ENCODE measurements at regions not wholly inside any gene's neighbourhood (a gene's known extent, or its start where the extent isn't known, plus 50 kb on each side); places are given as distances from the start of the nearest gene placed in this dataset.

GRCh38 chr2:187851955-187852561 is 297.8 kb upstream of the TFPI start:
- H3K36me3 ChIP-seq (ENCODE audit: low read depth, low read length), result no peaks in the 10 kb centered on the region
- TF ChIP-seq CTCF (conservative IDR thresholded peaks at IDR 0.05; ENCODE audit: low read depth, low read length) (no peak), EZH2 (IDR thresholded peaks at IDR 0.05; ENCODE audit: low read length, unreplicated experiment) (no peak), EZH2phosphoT487 (IDR thresholded peaks at IDR 0.05; ENCODE audit: borderline replicate concordance, low read length) (no peak)
- H2AFZ ChIP-seq (ENCODE audit: low read length), result no peak overlapping the region
- no peak overlapping the region for H3K9ac ChIP-seq (ENCODE audit: low read length)
- H3K4me3 ChIP-seq (ENCODE audit: low read length), result no peak overlapping the region
- DNase-seq (no peak), ATAC-seq (no peak)
- ChIA-PET POLR2A (ENCODE audit: unreplicated experiment) (no interaction called here), CTCF (no interaction called here)
- H3K27me3 ChIP-seq (ENCODE audit: low read length), result no peaks in the 10 kb centered on the region
- H4K20me1 ChIP-seq (ENCODE audit: low read length), result no peaks in the 10 kb centered on the region
- no peaks in the 10 kb centered on the region for H3K9me3 ChIP-seq (ENCODE audit: low read length)
- H3K4me1 ChIP-seq (ENCODE audit: insufficient read depth, low read length), result no peaks in the 10 kb centered on the region
- no TSS peak for BruUV-seq (replicated peaks)
- no peak overlapping the region for H3K27ac ChIP-seq (ENCODE audit: low read length)
- H3K4me2 ChIP-seq (ENCODE audit: low read length), result no peak overlapping the region
- no peaks in the 10 kb centered on the region for H3K9me2 ChIP-seq (replicated peaks; ENCODE audit: low read length)
- intact Hi-C loops (cut with micrococcal nuclease), result loop anchor here (5.0 kb wide), 1 partner anchor 440 kb away; the partner anchor contains the start of gene GULP1
- H3K79me2 ChIP-seq (ENCODE audit: low read length), result no peaks in the 10 kb centered on the region
- no peaks in the 10 kb centered on the region for H3F3A ChIP-seq (ENCODE audit: low read length, unreplicated experiment)

DNA sequence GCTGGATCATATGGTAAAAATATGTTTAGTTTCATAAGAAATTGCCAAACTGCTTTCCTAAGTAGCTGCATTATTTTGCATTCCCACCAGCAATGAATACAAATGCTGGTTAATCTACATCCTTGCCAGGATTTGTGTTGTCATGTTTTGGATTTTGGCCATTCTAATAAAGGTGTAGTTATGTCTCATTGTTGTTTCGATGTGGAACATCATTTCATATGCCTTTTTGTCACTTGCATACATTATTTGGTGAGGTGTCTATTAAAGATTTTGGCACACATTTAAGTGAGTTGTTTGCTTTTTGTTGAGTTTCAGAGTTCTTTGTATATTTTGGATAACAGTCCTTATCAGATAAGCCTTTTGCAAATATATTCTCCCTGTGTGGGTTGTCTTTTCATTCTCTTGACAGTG is 299.2 kb upstream of the TFPI start:
- no peak overlapping the region for H2AFZ ChIP-seq (ENCODE audit: low read length)
- ATAC-seq, result peak; percentile 77
- H3K27ac ChIP-seq (ENCODE audit: low read length), result no peak overlapping the region
- no peaks in the 10 kb centered on the region for H3K27me3 ChIP-seq (ENCODE audit: low read length)
- H3K4me1 ChIP-seq (ENCODE audit: insufficient read depth, low read length), result no peaks in the 10 kb centered on the region
- no peaks in the 10 kb centered on the region for H3F3A ChIP-seq (ENCODE audit: low read length, unreplicated experiment)
- DNase-seq, result no peak
- H3K36me3 ChIP-seq (ENCODE audit: low read depth, low read length), result no peaks in the 10 kb centered on the region
- no peak overlapping the region for H3K4me2 ChIP-seq (ENCODE audit: low read length)
- no peak overlapping the region for H3K4me3 ChIP-seq (ENCODE audit: low read length)
- ChIA-PET POLR2A (ENCODE audit: unreplicated experiment) (no interaction called here), CTCF (no interaction called here)
- no peaks in the 10 kb centered on the region for H3K79me2 ChIP-seq (ENCODE audit: low read length)
- TF ChIP-seq EZH2 (IDR thresholded peaks at IDR 0.05; ENCODE audit: low read length, unreplicated experiment), result no peak
- TF ChIP-seq EZH2phosphoT487 (IDR thresholded peaks at IDR 0.05; ENCODE audit: borderline replicate concordance, low read length), result no peak
- TF ChIP-seq CTCF (conservative IDR thresholded peaks at IDR 0.05; ENCODE audit: low read depth, low read length), result no peak
- intact Hi-C loops (cut with micrococcal nuclease), result loop anchor here (5.0 kb wide), 1 partner anchor 439 kb away; the partner anchor contains the start of gene GULP1
- H3K9me2 ChIP-seq (replicated peaks; ENCODE audit: low read length), result no peaks in the 10 kb centered on the region
- BruUV-seq (replicated peaks), result no TSS peak
- no peak overlapping the region for H3K9ac ChIP-seq (ENCODE audit: low read length)
- no peaks in the 10 kb centered on the region for H3K9me3 ChIP-seq (ENCODE audit: low read length)
- H4K20me1 ChIP-seq (ENCODE audit: low read length), result no peaks in the 10 kb centered on the region

DNA sequence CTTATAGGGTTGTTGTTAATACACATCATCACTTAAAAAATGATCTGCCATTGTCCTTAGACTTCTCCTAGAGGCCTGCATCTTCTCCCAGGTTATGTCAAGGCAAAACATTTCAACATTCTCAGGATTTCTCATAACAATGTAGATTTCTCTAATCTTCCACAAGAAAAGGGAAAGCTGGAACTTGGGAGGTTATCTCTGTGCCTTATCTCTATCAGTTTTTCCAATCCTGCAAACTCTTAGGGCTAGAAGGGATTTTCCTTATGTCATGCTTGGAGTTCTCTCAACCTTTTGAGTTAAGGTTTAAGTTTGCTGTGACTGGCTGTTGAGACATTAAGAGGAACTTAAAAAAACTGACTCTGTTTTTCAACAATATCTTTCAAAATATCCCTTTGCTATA is 300.6 kb upstream of the TFPI start:
- H4K20me1 ChIP-seq (ENCODE audit: low read length), result no peaks in the 10 kb centered on the region
- DNase-seq, result no peak
- no peaks in the 10 kb centered on the region for H3K9me2 ChIP-seq (replicated peaks; ENCODE audit: low read length)
- no peaks in the 10 kb centered on the region for H3K36me3 ChIP-seq (ENCODE audit: low read depth, low read length)
- H3K4me3 ChIP-seq (ENCODE audit: low read length), result no peak overlapping the region
- no peak overlapping the region for H3K27ac ChIP-seq (ENCODE audit: low read length)
- no peaks in the 10 kb centered on the region for H3K79me2 ChIP-seq (ENCODE audit: low read length)
- ATAC-seq, result no peak
- ChIA-PET POLR2A (ENCODE audit: unreplicated experiment) (no interaction called here), CTCF (no interaction called here)
- H2AFZ ChIP-seq (ENCODE audit: low read length), result no peak overlapping the region
- H3K27me3 ChIP-seq (ENCODE audit: low read length), result no peaks in the 10 kb centered on the region
- H3K9me3 ChIP-seq (ENCODE audit: low read length), result no peaks in the 10 kb centered on the region
- H3K9ac ChIP-seq (ENCODE audit: low read length), result no peak overlapping the region
- BruUV-seq (replicated peaks), result no TSS peak
- no peaks in the 10 kb centered on the region for H3F3A ChIP-seq (ENCODE audit: low read length, unreplicated experiment)
- intact Hi-C loops (cut with micrococcal nuclease), result loop anchor here (5.0 kb wide), 1 partner anchor 438 kb away; the partner anchor contains the start of gene GULP1
- no peak overlapping the region for H3K4me2 ChIP-seq (ENCODE audit: low read length)
- no peaks in the 10 kb centered on the region for H3K4me1 ChIP-seq (ENCODE audit: insufficient read depth, low read length)
- TF ChIP-seq EZH2phosphoT487 (IDR thresholded peaks at IDR 0.05; ENCODE audit: borderline replicate concordance, low read length) (no peak), EZH2 (IDR thresholded peaks at IDR 0.05; ENCODE audit: low read length, unreplicated experiment) (no peak), CTCF (conservative IDR thresholded peaks at IDR 0.05; ENCODE audit: low read depth, low read length) (no peak)

All from PC-3 (cell line).